ENCODE measurements at regions not wholly inside any gene's neighbourhood (a gene's known extent, or its start where the extent isn't known, plus 50 kb on each side); places are given as distances from the start of the nearest gene placed in this dataset.

DNA sequence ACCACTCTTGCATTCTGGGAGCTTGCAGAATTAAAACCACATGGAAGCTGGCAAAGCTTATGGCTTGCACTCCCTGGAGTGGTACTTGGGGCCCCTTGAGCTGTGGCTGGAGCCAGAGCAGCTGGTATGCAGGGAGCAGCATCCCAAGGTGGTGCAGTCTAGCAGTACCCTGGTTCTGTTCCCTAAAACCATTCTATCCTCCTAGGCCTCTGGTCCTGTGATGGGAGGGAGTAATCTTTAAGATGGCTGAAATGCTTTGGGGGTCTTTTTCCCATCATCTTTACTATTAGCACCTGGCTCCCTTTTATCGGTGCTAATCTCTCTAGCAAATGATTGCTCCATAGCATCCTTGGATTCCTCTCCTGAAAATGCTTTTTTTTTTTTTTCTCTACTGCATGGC, 56.1 kb downstream of the MAGEB17 start:
- TF ChIP-seq, protein P1, sequence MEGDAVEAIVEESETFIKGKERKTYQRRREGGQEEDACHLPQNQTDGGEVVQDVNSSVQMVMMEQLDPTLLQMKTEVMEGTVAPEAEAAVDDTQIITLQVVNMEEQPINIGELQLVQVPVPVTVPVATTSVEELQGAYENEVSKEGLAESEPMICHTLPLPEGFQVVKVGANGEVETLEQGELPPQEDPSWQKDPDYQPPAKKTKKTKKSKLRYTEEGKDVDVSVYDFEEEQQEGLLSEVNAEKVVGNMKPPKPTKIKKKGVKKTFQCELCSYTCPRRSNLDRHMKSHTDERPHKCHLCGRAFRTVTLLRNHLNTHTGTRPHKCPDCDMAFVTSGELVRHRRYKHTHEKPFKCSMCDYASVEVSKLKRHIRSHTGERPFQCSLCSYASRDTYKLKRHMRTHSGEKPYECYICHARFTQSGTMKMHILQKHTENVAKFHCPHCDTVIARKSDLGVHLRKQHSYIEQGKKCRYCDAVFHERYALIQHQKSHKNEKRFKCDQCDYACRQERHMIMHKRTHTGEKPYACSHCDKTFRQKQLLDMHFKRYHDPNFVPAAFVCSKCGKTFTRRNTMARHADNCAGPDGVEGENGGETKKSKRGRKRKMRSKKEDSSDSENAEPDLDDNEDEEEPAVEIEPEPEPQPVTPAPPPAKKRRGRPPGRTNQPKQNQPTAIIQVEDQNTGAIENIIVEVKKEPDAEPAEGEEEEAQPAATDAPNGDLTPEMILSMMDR (IDR thresholded peaks at IDR 0.05; ENCODE audit: low read length), result no peak
- TF ChIP-seq EZH2 (optimal IDR thresholded peaks at IDR 0.05; ENCODE audit: low read depth, low read length), result no peak
